ENCODE measurements at regions not wholly inside any gene's neighbourhood (a gene's known extent, or its start where the extent isn't known, plus 50 kb on each side); places are given as distances from the start of the nearest gene placed in this dataset.

DNA sequence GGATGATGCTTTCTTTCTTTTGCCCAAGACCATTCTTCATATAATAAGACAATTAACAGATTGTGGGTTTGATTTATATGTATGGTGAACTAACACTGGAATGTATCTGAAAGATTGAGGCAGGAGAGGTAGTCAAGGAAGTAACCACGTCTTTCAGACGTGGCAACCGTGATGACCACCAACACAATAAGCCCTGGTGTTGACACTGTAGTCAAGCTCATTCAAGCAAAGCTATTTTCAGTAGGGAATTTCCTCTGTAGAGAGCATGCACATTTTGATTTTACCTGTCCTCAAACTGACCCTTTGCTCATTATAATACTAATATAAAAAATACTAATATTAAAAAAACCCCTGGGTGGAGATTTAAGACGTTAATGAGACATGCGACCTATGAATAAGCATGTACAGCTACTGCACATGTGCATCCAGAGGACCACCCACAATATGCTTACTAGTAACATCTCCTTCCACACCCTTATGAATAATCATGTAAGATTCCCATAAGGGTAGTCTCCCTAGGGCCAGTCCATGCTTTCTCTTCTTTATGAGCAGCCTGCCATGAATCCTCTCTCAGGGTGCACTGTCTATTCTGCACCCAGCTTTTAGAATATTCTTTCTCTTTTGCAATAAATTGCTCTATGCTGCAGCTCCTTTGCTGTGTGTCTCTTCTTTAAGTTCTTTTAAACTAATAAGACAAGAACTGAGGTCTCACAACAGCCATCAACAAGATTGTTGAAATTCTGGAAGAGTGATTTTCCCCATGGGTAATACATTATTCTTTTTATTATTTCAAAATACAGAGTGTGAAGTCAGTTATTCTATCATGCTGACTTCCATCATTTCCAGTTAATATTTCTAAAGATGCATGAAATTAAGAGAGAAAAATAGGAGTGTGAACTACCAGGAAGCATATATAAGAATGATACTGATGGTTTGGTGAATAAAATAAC lies 151.3 kb upstream of the NPVF start:
- Mint-ChIP-seq H3K27me3 (no peaks in the 10 kb centered on the region), H3K4me3 (ENCODE audit: low read depth) (no peak overlapping the region), H3K27ac (no peak overlapping the region), H3K36me3 (ENCODE audit: insufficient read depth) (no peaks in the 10 kb centered on the region), H3K4me1 (ENCODE audit: low read depth) (no peaks in the 10 kb centered on the region), H3K9me3 (ENCODE audit: low read depth) (no peaks in the 10 kb centered on the region)
- TF ChIP-seq, protein P1, sequence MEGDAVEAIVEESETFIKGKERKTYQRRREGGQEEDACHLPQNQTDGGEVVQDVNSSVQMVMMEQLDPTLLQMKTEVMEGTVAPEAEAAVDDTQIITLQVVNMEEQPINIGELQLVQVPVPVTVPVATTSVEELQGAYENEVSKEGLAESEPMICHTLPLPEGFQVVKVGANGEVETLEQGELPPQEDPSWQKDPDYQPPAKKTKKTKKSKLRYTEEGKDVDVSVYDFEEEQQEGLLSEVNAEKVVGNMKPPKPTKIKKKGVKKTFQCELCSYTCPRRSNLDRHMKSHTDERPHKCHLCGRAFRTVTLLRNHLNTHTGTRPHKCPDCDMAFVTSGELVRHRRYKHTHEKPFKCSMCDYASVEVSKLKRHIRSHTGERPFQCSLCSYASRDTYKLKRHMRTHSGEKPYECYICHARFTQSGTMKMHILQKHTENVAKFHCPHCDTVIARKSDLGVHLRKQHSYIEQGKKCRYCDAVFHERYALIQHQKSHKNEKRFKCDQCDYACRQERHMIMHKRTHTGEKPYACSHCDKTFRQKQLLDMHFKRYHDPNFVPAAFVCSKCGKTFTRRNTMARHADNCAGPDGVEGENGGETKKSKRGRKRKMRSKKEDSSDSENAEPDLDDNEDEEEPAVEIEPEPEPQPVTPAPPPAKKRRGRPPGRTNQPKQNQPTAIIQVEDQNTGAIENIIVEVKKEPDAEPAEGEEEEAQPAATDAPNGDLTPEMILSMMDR (IDR thresholded peaks at IDR 0.05; ENCODE audit: unreplicated experiment), result no peak
- DNase-seq (ENCODE audit: low spot score, unreplicated experiment), result no peak

DNA sequence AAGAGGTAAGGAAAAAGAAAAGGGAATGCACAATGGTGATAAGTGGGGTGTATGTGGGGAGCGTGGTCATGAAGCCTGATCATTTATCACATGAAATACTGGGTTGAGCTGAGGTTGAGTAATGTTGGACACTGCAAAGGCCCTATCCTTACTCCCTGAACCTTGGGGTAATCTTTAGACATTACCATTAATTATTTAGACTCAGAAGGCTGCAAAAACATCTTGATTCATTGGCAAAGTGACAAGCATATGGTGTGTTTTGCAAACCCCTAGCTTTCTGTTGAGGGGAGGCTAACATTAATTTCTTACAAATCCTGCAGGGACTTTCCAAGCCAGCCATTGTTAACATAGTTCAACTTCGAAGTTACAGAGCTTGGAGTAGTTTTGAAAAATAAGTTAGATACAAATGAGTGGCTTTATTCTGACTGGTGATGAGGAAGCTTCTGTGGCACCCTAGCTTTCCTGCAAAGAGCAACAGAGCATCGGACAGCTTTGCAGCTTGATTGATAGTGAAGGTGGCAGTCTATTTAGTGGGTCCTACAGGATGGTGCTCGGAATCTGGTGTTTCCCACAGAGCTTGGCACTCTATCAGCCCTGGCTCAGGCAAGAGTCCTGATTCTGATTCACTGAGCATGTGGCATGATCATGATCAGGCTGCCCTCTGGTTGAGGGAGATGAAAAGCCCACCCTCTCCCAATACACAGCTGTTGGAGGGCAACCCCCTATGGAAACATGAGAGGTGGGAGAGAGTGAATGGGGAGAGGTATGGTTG lies 153.7 kb upstream of the NPVF start:
- TF ChIP-seq, protein P1 (IDR thresholded peaks at IDR 0.05; ENCODE audit: unreplicated experiment), result no peak
- no peak for DNase-seq (ENCODE audit: low spot score, unreplicated experiment)
- Mint-ChIP-seq H3K4me1 (ENCODE audit: low read depth) (no peaks in the 10 kb centered on the region), H3K36me3 (ENCODE audit: insufficient read depth) (no peaks in the 10 kb centered on the region), H3K4me3 (ENCODE audit: low read depth) (no peak overlapping the region), H3K27me3 (no peaks in the 10 kb centered on the region), H3K9me3 (ENCODE audit: low read depth) (no peaks in the 10 kb centered on the region), H3K27ac (no peak overlapping the region)

DNA sequence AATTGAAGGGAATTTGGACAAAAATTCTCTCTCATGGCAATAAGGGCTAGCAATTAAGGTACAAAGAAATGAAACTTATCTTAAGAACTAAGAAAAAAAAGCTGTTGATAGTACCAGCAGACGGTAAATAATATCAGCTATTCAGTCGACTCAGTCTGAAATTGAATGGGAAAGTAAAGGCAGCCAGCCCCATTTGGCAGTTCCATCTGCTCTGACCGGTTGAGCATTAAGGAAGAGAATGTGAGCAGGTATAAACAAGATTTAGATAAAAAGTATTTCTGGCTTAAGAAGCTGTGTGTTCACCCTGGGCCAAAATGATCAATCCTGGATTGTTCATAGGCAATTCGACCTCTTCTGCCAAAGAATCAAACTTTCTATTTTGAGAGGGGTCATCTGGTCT lies 154.6 kb upstream of the NPVF start:
- no peak for DNase-seq (ENCODE audit: low spot score, unreplicated experiment)
- H3K9me3 Mint-ChIP-seq (ENCODE audit: low read depth), result no peaks in the 10 kb centered on the region
- no peak overlapping the region for H3K27ac Mint-ChIP-seq
- no peaks in the 10 kb centered on the region for H3K27me3 Mint-ChIP-seq
- TF ChIP-seq, protein P1 (IDR thresholded peaks at IDR 0.05; ENCODE audit: unreplicated experiment), result no peak
- H3K4me1 Mint-ChIP-seq (ENCODE audit: low read depth), result no peaks in the 10 kb centered on the region
- H3K36me3 Mint-ChIP-seq (ENCODE audit: insufficient read depth), result no peaks in the 10 kb centered on the region
- no peak overlapping the region for H3K4me3 Mint-ChIP-seq (ENCODE audit: low read depth)

DNA sequence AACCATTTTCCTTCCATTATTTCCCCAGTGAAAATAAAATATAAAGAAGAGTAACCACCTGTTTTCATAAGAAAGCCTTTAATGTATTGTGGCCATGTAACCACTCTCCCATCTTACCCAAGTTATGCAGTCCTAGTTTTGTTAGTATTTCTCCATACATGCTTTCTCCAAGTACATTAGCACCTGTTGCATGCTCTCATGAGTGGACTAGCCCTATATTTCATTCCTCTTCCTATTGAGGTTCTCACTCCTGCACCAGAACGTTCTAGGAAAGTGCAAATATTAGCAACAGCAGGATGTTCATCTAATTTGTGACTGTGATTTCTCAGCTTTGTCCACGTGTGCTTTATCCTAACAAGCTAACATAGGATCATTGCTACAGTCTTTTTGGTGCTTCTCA lies 155.1 kb upstream of the NPVF start:
- no peaks in the 10 kb centered on the region for H3K9me3 Mint-ChIP-seq (ENCODE audit: low read depth)
- TF ChIP-seq, protein P1 (IDR thresholded peaks at IDR 0.05; ENCODE audit: unreplicated experiment), result no peak
- no peak for DNase-seq (ENCODE audit: low spot score, unreplicated experiment)
- no peaks in the 10 kb centered on the region for H3K27me3 Mint-ChIP-seq
- no peaks in the 10 kb centered on the region for H3K36me3 Mint-ChIP-seq (ENCODE audit: insufficient read depth)
- no peak overlapping the region for H3K27ac Mint-ChIP-seq
- H3K4me1 Mint-ChIP-seq (ENCODE audit: low read depth), result no peaks in the 10 kb centered on the region
- no peak overlapping the region for H3K4me3 Mint-ChIP-seq (ENCODE audit: low read depth)

DNA sequence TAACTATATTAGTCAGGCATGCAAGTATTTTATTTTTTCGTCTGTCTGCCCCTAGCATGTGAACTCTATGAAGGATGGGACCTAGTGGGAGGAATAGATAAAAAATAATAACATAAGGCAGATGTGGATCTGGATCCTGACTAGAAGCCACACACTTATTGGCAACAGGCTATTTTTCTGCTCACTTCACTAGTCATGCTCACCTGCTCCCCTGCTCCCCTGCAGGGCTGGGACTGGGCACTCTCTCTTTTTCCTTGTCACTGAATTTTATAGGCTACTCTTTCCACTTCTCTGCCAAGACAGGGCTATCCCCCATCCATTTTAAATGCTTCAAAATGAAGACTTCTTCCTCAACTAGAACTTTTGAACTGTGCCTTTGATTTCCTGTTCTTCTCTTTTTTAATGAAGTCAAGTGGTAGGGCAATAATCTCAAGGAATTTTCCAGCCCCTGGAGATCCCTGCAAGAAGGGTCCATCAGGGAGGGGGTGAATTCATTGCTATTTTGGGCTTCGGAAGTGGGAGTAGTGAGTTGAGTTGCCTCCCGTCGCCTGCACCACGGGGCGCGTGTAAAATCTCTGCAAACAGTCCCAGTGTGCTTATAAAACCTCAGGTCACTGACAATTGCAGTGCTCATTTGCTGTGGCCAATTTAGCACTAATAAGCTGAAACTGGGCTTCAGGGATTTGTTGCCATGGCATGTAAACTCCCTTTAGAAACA lies 156.7 kb upstream of the NPVF start:
- no peak overlapping the region for H3K27ac Mint-ChIP-seq
- no peak overlapping the region for H3K4me3 Mint-ChIP-seq (ENCODE audit: low read depth)

More for the DNA sequence above, 156.7 kb upstream of the NPVF start:
- DNase-seq (ENCODE audit: low spot score, unreplicated experiment), result no peak
- H3K9me3 Mint-ChIP-seq (ENCODE audit: low read depth), result no peaks in the 10 kb centered on the region
- peaks cover 2% of the 10 kb centered on the region for H3K4me1 Mint-ChIP-seq (ENCODE audit: low read depth)
- TF ChIP-seq, protein P1 (IDR thresholded peaks at IDR 0.05; ENCODE audit: unreplicated experiment), result no peak
- H3K27me3 Mint-ChIP-seq, result no peaks in the 10 kb centered on the region
- H3K36me3 Mint-ChIP-seq (ENCODE audit: insufficient read depth), result no peaks in the 10 kb centered on the region

All from progenitor cell of endocrine pancreas (in vitro differentiated cells).